WTC11 (cell line): ENCODE measurements at regions not wholly inside any gene's neighbourhood (a gene's known extent, or its start where the extent isn't known, plus 50 kb on each side); places are given as distances from the start of the nearest gene placed in this dataset.

Experiments used
- E2F4 ChIP-seq: sonication (generic); formaldehyde crosslinking; IDR thresholded peaks from 2 replicates; pipeline ENCODE4 v1.8.1; 2022; ENCODE audit warnings: low read depth, mild to moderate bottlenecking, moderate library complexity, missing genetic modification reagents, borderline replicate concordance
- ELF4 ChIP-seq: sonication (generic); formaldehyde crosslinking; IDR thresholded peaks from 2 replicates; pipeline ENCODE4 v1.8.1; 2022; ENCODE audit warnings: low read depth, mild to moderate bottlenecking, moderate library complexity, missing genetic modification reagents
- ESRRA ChIP-seq: sonication (generic); formaldehyde crosslinking; IDR thresholded peaks from 2 replicates; pipeline ENCODE4 v1.8.1; 2022; ENCODE audit warnings: mild to moderate bottlenecking, missing genetic modification reagents, borderline replicate concordance
- JUN ChIP-seq: sonication (generic); formaldehyde crosslinking; IDR thresholded peaks from 2 replicates; pipeline ENCODE4 v1.8.0; 2023; ENCODE audit warnings: mild to moderate bottlenecking, missing genetic modification reagents
- MAX ChIP-seq: sonication (generic); formaldehyde crosslinking; IDR thresholded peaks from 2 replicates; pipeline ENCODE4 v1.8.0; 2022; ENCODE audit warnings: mild to moderate bottlenecking, missing genetic modification reagents
- MYBL2 ChIP-seq: sonication (generic); formaldehyde crosslinking; IDR thresholded peaks from 2 replicates; pipeline ENCODE4 v1.8.1; 2023; ENCODE audit warnings: mild to moderate bottlenecking, moderate library complexity, missing genetic modification reagents
- NFE2L1 ChIP-seq: sonication (generic); formaldehyde crosslinking; IDR thresholded peaks from 2 replicates; pipeline ENCODE4 v1.8.1; 2023; ENCODE audit warnings: missing genetic modification reagents
- NR3C1 ChIP-seq: sonication (generic); formaldehyde crosslinking; conservative IDR thresholded peaks from 2 replicates; pipeline ENCODE4 v1.8.1; 2023; ENCODE audit warnings: low read depth, mild to moderate bottlenecking, missing genetic modification reagents
- SMAD4 ChIP-seq: sonication (generic); formaldehyde crosslinking; IDR thresholded peaks from 2 replicates; pipeline ENCODE4 v1.8.0; 2022; ENCODE audit warnings: mild to moderate bottlenecking, missing genetic modification reagents
- ZSCAN18 ChIP-seq: fragments of 250-450 bp; sonication (Bioruptor Pico); IDR thresholded peaks from 2 replicates; pipeline ENCODE4 v2.1.2; 2022; ENCODE audit warnings: mild to moderate bottlenecking, moderate library complexity
- TF ChIP-seq, protein P1 (sequence below): fragments of 200-600 bp; IDR thresholded peaks from 2 replicates; pipeline ENCODE4 v1.8.0; 2022; ENCODE audit warnings: antibody characterized with exemption
- TF ChIP-seq, protein P2 (sequence below): sonication (generic); formaldehyde crosslinking; IDR thresholded peaks from 2 replicates; pipeline ENCODE4 v1.8.1; 2023; ENCODE audit warnings: mild to moderate bottlenecking, missing genetic modification reagents, moderate library complexity
- TF ChIP-seq, protein P3 (sequence below): sonication (generic); formaldehyde crosslinking; IDR thresholded peaks from 2 replicates; pipeline ENCODE4 v1.8.1; 2022; ENCODE audit warnings: low read depth, missing genetic modification reagents, borderline replicate concordance

GRCh38 chr16:6956511-6956910, 376.1 kb upstream of the RBFOX1 start:
- TF ChIP-seq, protein P1, sequence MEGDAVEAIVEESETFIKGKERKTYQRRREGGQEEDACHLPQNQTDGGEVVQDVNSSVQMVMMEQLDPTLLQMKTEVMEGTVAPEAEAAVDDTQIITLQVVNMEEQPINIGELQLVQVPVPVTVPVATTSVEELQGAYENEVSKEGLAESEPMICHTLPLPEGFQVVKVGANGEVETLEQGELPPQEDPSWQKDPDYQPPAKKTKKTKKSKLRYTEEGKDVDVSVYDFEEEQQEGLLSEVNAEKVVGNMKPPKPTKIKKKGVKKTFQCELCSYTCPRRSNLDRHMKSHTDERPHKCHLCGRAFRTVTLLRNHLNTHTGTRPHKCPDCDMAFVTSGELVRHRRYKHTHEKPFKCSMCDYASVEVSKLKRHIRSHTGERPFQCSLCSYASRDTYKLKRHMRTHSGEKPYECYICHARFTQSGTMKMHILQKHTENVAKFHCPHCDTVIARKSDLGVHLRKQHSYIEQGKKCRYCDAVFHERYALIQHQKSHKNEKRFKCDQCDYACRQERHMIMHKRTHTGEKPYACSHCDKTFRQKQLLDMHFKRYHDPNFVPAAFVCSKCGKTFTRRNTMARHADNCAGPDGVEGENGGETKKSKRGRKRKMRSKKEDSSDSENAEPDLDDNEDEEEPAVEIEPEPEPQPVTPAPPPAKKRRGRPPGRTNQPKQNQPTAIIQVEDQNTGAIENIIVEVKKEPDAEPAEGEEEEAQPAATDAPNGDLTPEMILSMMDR = no peak
- TF ChIP-seq, protein P2, sequence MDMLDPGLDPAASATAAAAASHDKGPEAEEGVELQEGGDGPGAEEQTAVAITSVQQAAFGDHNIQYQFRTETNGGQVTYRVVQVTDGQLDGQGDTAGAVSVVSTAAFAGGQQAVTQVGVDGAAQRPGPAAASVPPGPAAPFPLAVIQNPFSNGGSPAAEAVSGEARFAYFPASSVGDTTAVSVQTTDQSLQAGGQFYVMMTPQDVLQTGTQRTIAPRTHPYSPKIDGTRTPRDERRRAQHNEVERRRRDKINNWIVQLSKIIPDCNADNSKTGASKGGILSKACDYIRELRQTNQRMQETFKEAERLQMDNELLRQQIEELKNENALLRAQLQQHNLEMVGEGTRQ = no peak
- TF ChIP-seq ESRRA (CRISPR knock-in tag) (no peak), NFE2L1 (CRISPR knock-in tag) (no peak), SMAD4 (CRISPR knock-in tag) (no peak), MAX (CRISPR knock-in tag) (no peak), ELF4 (CRISPR knock-in tag) (no peak), E2F4 (CRISPR knock-in tag) (no peak), NR3C1 (CRISPR knock-in tag) (no peak), MYBL2 (CRISPR knock-in tag) (no peak), ZSCAN18 (CRISPR knock-in tag) (no peak), JUN (CRISPR knock-in tag) (no peak)
- TF ChIP-seq, protein P3, sequence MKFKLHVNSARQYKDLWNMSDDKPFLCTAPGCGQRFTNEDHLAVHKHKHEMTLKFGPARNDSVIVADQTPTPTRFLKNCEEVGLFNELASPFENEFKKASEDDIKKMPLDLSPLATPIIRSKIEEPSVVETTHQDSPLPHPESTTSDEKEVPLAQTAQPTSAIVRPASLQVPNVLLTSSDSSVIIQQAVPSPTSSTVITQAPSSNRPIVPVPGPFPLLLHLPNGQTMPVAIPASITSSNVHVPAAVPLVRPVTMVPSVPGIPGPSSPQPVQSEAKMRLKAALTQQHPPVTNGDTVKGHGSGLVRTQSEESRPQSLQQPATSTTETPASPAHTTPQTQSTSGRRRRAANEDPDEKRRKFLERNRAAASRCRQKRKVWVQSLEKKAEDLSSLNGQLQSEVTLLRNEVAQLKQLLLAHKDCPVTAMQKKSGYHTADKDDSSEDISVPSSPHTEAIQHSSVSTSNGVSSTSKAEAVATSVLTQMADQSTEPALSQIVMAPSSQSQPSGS = no peak
